Lung (tissue), 11 donors: ENCODE measurements at regions not wholly inside any gene's neighbourhood (a gene's known extent, or its start where the extent isn't known, plus 50 kb on each side); places are given as distances from the start of the nearest gene placed in this dataset.

ENCODE experiments used
- ATAC-seq: fragments of 200-7000 bp; cut with Tn5 transposase; one replicate; pipeline ENCODE4 v1.9.1; 2020; ENCODE audit warnings: moderate number of reproducible peaks; ENCODE audit not compliant: insufficient read depth, low FRiP score
- DNase-seq, 3 donors: peaks; one replicate each; pipeline ENCODE4 v3.0.0-alpha.2; 2013 to 2017
- H3K27ac ChIP-seq, 2 donors: one replicate each; pipeline ENCODE4 v1.5.1; 2013; ENCODE audit warnings: mild to moderate bottlenecking in 2 of 2, moderate library complexity in 2 of 2, control low read depth in 1 of 2, inconsistent platforms in 1 of 2, low read depth in 1 of 2, low read length in 1 of 2
- H3K27me3 ChIP-seq, 3 donors: one replicate each; pipeline ENCODE4 v1.5.1; 2013; ENCODE audit warnings: low read length in 2 of 3; ENCODE audit not compliant: control insufficient read depth in 3 of 3, insufficient read depth in 3 of 3
- H3K36me3 ChIP-seq, 4 donors: one replicate each; pipeline ENCODE4 v1.5.1; 2013; ENCODE audit warnings: low read length in 4 of 4, mild to moderate bottlenecking in 1 of 4, moderate library complexity in 1 of 4; ENCODE audit not compliant: control insufficient read depth in 4 of 4, insufficient read depth in 4 of 4
- H3K4me1 ChIP-seq, 5 donors: one replicate each; pipeline ENCODE4 v1.5.1; 2013; ENCODE audit warnings: low read length in 5 of 5, mild to moderate bottlenecking in 2 of 5, moderate library complexity in 1 of 5; ENCODE audit not compliant: control insufficient read depth in 5 of 5, insufficient read depth in 5 of 5
- H3K4me3 ChIP-seq: one replicate; pipeline ENCODE4 v1.5.1; 2013; ENCODE audit warnings: mild to moderate bottlenecking, control low read depth, moderate library complexity
- H3K9ac ChIP-seq, 2 donors: one replicate each; pipeline ENCODE4 v1.5.1; 2013; ENCODE audit warnings: low read length in 2 of 2, control low read depth in 1 of 2; ENCODE audit not compliant: insufficient read depth in 1 of 2
- H3K9me3 ChIP-seq, 4 donors: one replicate each; pipeline ENCODE4 v1.5.1; 2013; ENCODE audit warnings: low read length in 3 of 4, mild to moderate bottlenecking in 1 of 4, moderate library complexity in 1 of 4; ENCODE audit not compliant: control insufficient read depth in 4 of 4, insufficient read depth in 3 of 4
- CTCF ChIP-seq: IDR thresholded peaks from 2 replicates; pipeline ENCODE4 v1.5.1; 2012; ENCODE audit warnings: mild to moderate bottlenecking; ENCODE audit errors: control extremely low read depth, extremely low read depth
- WGBS, 2 donors: extraction: QIAGEN DNeasy Blood & Tissue Kit; methylation state at CpG; one replicate each; pipeline ENCODE4 v1.1.7; 2013; 5-methylcytosine and 5-hydroxymethylcytosine counted together
- donor health status: control.
- donor health status: control.
- donor health status: Bipolar disorder and iron deficiency.
- donor health status: healthy.
- donor health status: DM: yes; HTN: yes; CAD: no.

- H3K27ac ChIP-seq: no peak overlapping the region
- H3K9me3 ChIP-seq: peaks cover 0 to 21% (median 1%) of the 10 kb centered on the region in 4 donors
- H3K4me1 ChIP-seq: no peaks in the 10 kb centered on the region
- H3K9ac ChIP-seq: no peak overlapping the region
- H3K36me3 ChIP-seq: no peaks in the 10 kb centered on the region
- WGBS, 2 donors: 79 to 83% methylated on average over 16 of the region's 16 CpGs
- no peak overlapping the region for H3K4me3 ChIP-seq
- no peak for DNase-seq
- TF ChIP-seq CTCF: no peak
- ATAC-seq: no peak
- H3K27me3 ChIP-seq: peaks cover 0 to 11% (median 7%) of the 10 kb centered on the region in 3 donors
These were observed 274.6 kb upstream of the SALL3 start for GRCh38 chr18:78704971-78705461.

- TF ChIP-seq CTCF: no peak
- Histone ChIP-seq H3K27ac (no peak overlapping the region), H3K4me1 (no peaks in the 10 kb centered on the region), H3K36me3 (no peaks in the 10 kb centered on the region), H3K9ac (no peak overlapping the region), H3K4me3 (no peak overlapping the region), H3K27me3 (no peaks in the 10 kb centered on the region), H3K9me3 (peaks cover 0 to 17% (median 1%) of the 10 kb centered on the region in 4 donors)
- no peak for ATAC-seq
- no peak for DNase-seq
- 86 to 90% methylated on average over 8 of the region's 8 CpGs for WGBS, 2 donors
These were observed 270.3 kb upstream of the SALL3 start for GRCh38 chr18:78709261-78709809.

GRCh38 chr18:78711316-78711715 is 268.3 kb upstream of the SALL3 start:
- TF ChIP-seq CTCF: no peak
- Histone ChIP-seq H3K4me3 (no peak overlapping the region), H3K27ac (no peak overlapping the region), H3K27me3 (no peaks in the 10 kb centered on the region), H3K36me3 (no peaks in the 10 kb centered on the region), H3K9ac (no peak overlapping the region), H3K9me3 (peaks cover 0 to 11% (median 1%) of the 10 kb centered on the region in 4 donors), H3K4me1 (no peaks in the 10 kb centered on the region)
- WGBS, 2 donors: 92 to 93% methylated on average over 8 of the region's 8 CpGs
- DNase-seq (no peak), ATAC-seq (no peak)

- H3K27ac ChIP-seq: no peak overlapping the region
- H3K4me3 ChIP-seq: no peak overlapping the region
- H3K9me3 ChIP-seq: peaks cover 0 to 11% (median 1%) of the 10 kb centered on the region in 4 donors
- no peaks in the 10 kb centered on the region for H3K4me1 ChIP-seq
- H3K9ac ChIP-seq: no peak overlapping the region
- no peak for TF ChIP-seq CTCF
- H3K36me3 ChIP-seq: no peaks in the 10 kb centered on the region
- no peak for ATAC-seq
- no peak for DNase-seq
- WGBS, 2 donors: 77 to 79% methylated on average over 4 of the region's 4 CpGs
- no peaks in the 10 kb centered on the region for H3K27me3 ChIP-seq
These were observed 267.6 kb upstream of the SALL3 start for GRCh38 chr18:78711971-78712370.
